IPS-NIHi7 (cell line): ENCODE measurements at regions not wholly inside any gene's neighbourhood (a gene's known extent, or its start where the extent isn't known, plus 50 kb on each side); places are given as distances from the start of the nearest gene placed in this dataset.
A peak's percentile ranks its signal among the peaks of the same experiment; 100 is the strongest.
"Not testable (repeated sequence)": the region's sequence is repeated elsewhere in the genome, so short reads cannot be mapped to it uniquely, and the experiment has no call there.

Experiments used
- DNase-seq: peaks from one replicate; pipeline ENCODE4 v3.0.0; 2012; ENCODE audit warnings: mixed read lengths; ENCODE audit errors: extremely low spot score

GRCh38 chr18:10085416-10085815 is 171.6 kb downstream of the VAPA start:
- no peak for DNase-seq

GRCh38 chr18:10085876-10086275 is 172.1 kb downstream of the VAPA start:
- no peak for DNase-seq

- DNase-seq = no peak
Observed at GRCh38 chr18:10086458-10087210, 172.8 kb downstream of the VAPA start.

- DNase-seq = no peak
Observed at GRCh38 chr18:10088734-10089133, 174.9 kb downstream of the VAPA start.

GRCh38 chr18:10089881-10090280 is 176.1 kb downstream of the VAPA start:
- DNase-seq = no peak

GRCh38 chr18:10090668-10091067 is 176.9 kb downstream of the VAPA start:
- DNase-seq = no peak

- no peak for DNase-seq
Observed at GRCh38 chr18:10093445-10093844, 179.6 kb downstream of the VAPA start.

GRCh38 chr18:10094154-10094553 is 180.3 kb downstream of the VAPA start:
- no peak for DNase-seq

- DNase-seq = no peak
Observed at GRCh38 chr18:10094655-10095054, 180.8 kb downstream of the VAPA start.

- no peak for DNase-seq
Observed at GRCh38 chr18:10095356-10095755, 181.5 kb downstream of the VAPA start.

GRCh38 chr18:10099539-10100140 is 185.8 kb downstream of the VAPA start:
- DNase-seq = no peak

GRCh38 chr18:10100196-10100595 is 186.4 kb downstream of the VAPA start:
- no peak for DNase-seq

GRCh38 chr18:10100941-10101701 is 187.3 kb downstream of the VAPA start:
- peak; percentile 35 for DNase-seq

GRCh38 chr18:10101729-10102128 is 187.9 kb downstream of the VAPA start:
- no peak for DNase-seq

GRCh38 chr18:10105118-10105517 is 191.3 kb downstream of the VAPA start:
- not testable (repeated sequence) for DNase-seq

- no peak for DNase-seq
Observed at GRCh38 chr18:10111191-10111590, 197.4 kb downstream of the VAPA start.

GRCh38 chr18:10111944-10112343 is 198.1 kb downstream of the VAPA start:
- no peak for DNase-seq

- DNase-seq = no peak
Observed at GRCh38 chr18:10113121-10114022, 199.6 kb downstream of the VAPA start.

- DNase-seq = no peak
Observed at GRCh38 chr18:10114717-10115463, 201.1 kb downstream of the VAPA start.

- no peak for DNase-seq
Observed at GRCh38 chr18:10116574-10116973, 202.8 kb downstream of the VAPA start.

GRCh38 chr18:10119528-10119927 is 205.7 kb downstream of the VAPA start:
- DNase-seq = no peak
